ENCODE measurements at regions not wholly inside any gene's neighbourhood (a gene's known extent, or its start where the extent isn't known, plus 50 kb on each side); places are given as distances from the start of the nearest gene placed in this dataset.

GRCh38 chr17:33352526-33352925 lies 59.4 kb upstream of the ASIC2 start:
- in situ Hi-C loops (cut with HindIII; ENCODE audit: low sequenced_read_pairs), result no loop called here

DNA sequence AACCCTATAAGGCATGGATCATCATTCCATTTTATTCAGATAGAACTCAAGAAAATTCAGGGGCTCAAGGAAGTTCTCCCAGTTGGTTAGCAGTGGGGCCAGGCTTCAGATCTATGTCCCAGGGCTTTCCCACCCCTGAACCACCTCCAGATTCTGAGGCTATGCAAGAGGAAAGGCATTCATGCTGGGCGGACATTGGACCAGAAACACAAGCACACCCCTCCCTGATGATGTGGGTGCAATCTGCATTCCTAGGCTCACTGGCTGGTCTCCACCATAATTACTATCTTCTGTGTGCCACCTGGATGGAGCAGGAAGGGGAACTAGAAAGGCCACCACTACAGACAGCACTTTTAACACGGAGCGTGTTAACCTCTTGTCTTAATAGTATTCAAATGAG lies 63.2 kb upstream of the ASIC2 start:
- in situ Hi-C loops (cut with HindIII; ENCODE audit: low sequenced_read_pairs), result no loop called here

- in situ Hi-C loops (cut with HindIII; ENCODE audit: low sequenced_read_pairs), result no loop called here
These were observed 70.4 kb upstream of the ASIC2 start for GRCh38 chr17:33363475-33363874.

DNA sequence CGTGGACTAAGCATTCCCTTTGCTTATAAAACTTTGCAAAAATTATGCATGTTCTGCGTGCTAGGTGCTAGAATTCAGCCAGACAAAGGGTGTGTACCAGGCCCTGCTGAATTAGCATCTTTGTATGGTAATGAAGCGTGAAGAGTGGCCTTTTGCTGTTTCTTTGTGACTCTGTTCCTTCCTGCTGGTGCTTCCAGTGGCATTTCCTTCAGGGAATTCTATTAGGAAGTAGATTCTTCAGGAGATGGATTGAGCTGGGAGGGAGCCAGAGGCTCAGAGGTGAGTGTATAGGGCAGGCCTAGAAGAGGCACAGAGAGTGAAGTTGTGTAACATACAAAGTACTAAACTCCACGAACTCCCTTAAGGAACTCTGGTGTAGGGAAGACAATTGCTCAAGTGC lies 73.9 kb upstream of the ASIC2 start:
- in situ Hi-C loops (cut with HindIII; ENCODE audit: low sequenced_read_pairs), result no loop called here

DNA sequence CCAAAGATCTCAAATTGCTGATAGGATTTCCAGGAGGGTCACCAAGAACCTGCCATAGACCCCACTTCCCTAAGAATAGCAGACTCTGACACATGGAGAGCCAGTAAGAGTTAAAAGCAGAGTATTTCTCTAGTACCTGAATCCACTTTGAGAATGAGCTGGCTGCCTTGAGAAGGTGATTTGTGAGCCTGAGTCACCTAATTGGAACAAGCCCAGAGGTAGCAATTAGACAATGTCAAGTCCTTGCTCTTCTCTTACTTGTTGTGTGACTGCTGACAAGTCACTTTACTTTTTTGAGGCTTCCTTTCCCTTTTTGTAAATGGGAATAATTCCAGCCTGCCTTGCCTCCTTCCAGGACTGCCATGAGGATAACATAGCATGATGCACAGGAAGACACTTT lies 76.1 kb upstream of the ASIC2 start:
- in situ Hi-C loops (cut with HindIII; ENCODE audit: low sequenced_read_pairs), result no loop called here

- in situ Hi-C loops (cut with HindIII; ENCODE audit: low sequenced_read_pairs), result no loop called here
These were observed 76.8 kb upstream of the ASIC2 start for GRCh38 chr17:33369876-33370275.

DNA sequence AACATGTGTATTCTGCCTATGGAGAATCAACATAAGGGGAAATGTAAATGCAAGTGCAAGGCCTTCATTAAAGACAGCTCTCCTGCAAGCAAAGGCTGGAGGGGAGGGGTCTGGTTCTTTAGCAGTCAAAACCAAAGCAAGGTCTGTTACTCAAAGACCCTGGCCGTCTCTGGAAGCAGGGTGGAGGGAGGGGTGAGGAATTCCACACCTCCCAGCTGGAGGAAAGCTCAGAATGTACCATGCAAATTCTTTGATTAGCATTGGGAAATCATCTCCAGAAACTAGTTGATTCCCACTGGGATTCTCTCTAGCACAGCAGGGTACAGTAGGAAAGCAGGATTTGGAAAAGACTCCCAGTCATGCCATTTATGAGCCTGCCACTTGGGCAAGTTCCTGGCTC lies 77.3 kb upstream of the ASIC2 start:
- in situ Hi-C loops (cut with HindIII; ENCODE audit: low sequenced_read_pairs), result no loop called here

GRCh38 chr17:33371377-33371776 lies 78.3 kb upstream of the ASIC2 start:
- in situ Hi-C loops (cut with HindIII; ENCODE audit: low sequenced_read_pairs), result no loop called here

DNA sequence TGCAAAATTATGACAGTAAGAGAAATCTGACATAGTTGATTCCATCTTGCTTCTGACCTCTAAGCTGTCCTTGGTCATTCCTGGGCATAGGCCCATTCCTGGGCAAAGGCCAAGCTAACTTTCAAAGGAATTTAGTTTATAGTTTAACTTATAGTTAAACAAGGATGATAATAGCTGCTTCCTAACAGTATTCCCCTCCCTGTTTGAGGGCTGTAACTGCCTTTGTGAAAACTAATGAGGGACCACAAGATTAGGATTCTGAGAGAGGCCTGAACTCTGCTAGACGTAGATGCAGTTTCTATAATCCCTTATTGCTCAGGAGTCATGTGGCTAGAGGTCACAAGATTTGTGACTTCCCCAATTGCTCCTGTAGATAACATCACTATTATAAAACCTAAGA lies 80.2 kb upstream of the ASIC2 start:
- in situ Hi-C loops (cut with HindIII; ENCODE audit: low sequenced_read_pairs), result no loop called here

GRCh38 chr17:33375103-33375502 lies 82.0 kb upstream of the ASIC2 start:
- in situ Hi-C loops (cut with HindIII; ENCODE audit: low sequenced_read_pairs), result no loop called here

DNA sequence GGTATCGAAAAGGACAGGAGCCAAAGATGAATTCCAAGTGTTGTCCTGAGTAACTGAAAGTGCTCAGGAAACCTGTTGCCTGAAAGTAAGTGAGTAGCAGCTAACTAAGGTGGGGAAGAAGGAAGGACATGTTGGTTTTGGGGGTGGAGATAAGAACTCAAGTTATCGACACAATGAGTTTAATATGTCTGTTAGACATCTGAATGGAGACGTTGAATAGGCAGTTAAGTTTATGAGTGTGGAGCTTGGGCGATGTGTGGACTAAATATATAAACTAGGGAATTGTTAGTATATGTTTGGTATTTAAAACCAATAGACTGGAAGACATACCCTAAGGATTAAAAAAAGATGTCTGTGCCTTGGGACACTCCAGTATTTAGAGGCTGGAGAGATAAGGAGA lies 82.7 kb upstream of the ASIC2 start:
- in situ Hi-C loops (cut with HindIII; ENCODE audit: low sequenced_read_pairs), result no loop called here

GRCh38 chr17:33377837-33378595 lies 84.9 kb upstream of the ASIC2 start:
- in situ Hi-C loops (cut with HindIII; ENCODE audit: low sequenced_read_pairs), result no loop called here

- in situ Hi-C loops (cut with HindIII; ENCODE audit: low sequenced_read_pairs), result no loop called here
These were observed 88.1 kb upstream of the ASIC2 start for GRCh38 chr17:33381201-33381600.

DNA sequence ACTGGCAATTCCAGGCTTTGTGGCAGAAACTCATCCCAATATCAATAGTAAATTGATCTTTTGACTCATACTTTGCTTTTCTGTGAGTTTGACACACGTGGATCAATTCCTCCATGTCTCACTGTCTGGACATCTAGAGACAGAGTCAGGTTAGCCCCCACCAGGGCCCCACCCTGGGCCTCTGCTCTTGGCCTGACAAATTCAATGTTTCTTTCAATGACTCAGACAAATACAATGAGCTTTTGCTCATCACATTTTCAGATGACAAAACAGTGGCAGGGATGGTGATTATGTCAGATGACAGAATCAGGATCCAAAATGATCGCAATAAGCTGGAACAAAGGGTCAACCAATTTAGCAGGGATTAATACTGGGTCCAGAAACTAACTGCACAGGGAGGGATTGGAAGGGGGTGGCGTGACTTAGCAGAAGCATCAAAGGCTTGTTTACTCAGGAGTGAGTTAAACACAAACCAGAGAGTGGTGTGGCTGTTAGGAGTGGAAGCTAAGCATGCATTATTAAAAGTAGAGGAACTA lies 90.5 kb upstream of the ASIC2 start:
- in situ Hi-C loops (cut with HindIII; ENCODE audit: low sequenced_read_pairs), result no loop called here

- in situ Hi-C loops (cut with HindIII; ENCODE audit: low sequenced_read_pairs), result no loop called here
These were observed 92.0 kb upstream of the ASIC2 start for GRCh38 chr17:33385133-33385532.

DNA sequence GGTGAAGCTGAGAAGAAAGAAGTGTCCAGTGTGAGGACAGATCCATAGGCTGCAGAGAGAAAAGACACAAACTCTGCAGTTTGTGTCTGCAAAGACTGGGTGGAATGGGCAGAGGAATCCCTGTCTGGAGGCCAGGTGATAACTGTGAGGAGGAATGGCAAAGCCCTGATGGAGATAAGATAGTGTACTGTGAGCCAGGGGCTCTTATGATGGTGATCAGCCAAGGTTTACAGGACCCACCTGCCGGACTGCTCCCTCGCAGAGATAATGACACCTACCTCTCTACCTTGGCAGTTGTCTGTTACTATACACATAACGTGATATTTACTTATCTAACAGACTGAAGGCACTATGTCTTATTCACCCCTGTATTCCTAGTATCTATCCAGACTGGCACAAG lies 92.6 kb upstream of the ASIC2 start:
- in situ Hi-C loops (cut with HindIII; ENCODE audit: low sequenced_read_pairs), result no loop called here

- in situ Hi-C loops (cut with HindIII; ENCODE audit: low sequenced_read_pairs), result no loop called here
These were observed 94.3 kb upstream of the ASIC2 start for GRCh38 chr17:33387406-33387805.

DNA sequence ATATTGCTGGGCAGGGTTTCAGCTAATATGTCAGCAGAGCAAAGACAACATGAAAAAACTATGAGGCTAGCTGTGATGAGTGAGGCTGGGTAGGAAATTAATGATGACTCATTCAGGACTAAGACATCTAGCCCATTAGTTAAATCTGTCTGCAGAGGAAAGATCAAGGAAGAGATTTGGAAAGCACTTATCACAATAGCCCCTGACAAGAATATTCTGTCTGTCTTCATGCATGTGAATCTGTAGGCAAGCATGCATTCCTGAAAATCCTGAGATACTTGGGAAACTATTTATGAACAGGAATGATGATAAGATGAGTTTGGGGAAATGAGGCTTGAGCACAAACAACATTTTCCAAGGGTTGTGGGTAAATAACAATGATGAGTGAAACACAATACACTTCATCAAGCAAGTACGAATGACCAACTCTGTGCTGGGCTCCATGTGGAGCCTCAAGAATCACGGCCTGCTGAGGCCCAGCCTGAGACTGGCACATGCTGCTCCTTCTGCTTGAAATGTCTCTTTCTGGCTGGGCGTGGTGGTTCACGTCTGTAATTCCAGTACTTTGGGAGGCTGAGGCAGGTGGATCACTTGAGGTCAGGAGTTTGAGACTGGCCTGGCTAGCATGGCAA lies 96.5 kb upstream of the ASIC2 start:
- in situ Hi-C loops (cut with HindIII; ENCODE audit: low sequenced_read_pairs), result no loop called here

GRCh38 chr17:33390479-33391176 lies 97.5 kb upstream of the ASIC2 start:
- in situ Hi-C loops (cut with HindIII; ENCODE audit: low sequenced_read_pairs), result no loop called here

GRCh38 chr17:33396818-33397217 lies 103.7 kb upstream of the ASIC2 start:
- in situ Hi-C loops (cut with HindIII; ENCODE audit: low sequenced_read_pairs), result no loop called here

DNA sequence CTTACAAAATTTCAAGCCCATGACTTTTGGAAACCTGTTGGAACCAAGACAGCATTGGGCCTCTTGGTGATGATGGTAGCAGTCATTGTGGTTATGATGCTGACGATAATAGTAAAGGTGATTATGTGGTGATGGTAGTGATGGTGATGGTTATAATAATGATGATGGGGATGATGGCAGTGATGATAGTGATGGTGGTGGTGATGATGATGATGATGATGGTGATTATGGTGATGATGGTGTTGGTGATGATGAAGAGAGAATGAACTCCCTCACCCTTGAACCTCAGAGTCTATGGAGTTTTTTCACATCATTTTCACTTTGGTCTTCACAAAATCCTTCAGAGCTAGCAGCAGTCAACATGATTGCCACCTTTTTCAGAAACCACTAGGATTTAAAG lies 105.3 kb upstream of the ASIC2 start:
- in situ Hi-C loops (cut with HindIII; ENCODE audit: low sequenced_read_pairs), result no loop called here

- in situ Hi-C loops (cut with HindIII; ENCODE audit: low sequenced_read_pairs), result no loop called here
These were observed 108.2 kb upstream of the ASIC2 start for GRCh38 chr17:33401249-33401648.

Data from DLD1 (cell line).